GM20431 (cell line): ENCODE measurements at regions not wholly inside any gene's neighbourhood (a gene's known extent, or its start where the extent isn't known, plus 50 kb on each side); places are given as distances from the start of the nearest gene placed in this dataset.

ENCODE experiments used
- in situ Hi-C: fragments of 300-500 bp; cut with MseI, MboI; formaldehyde crosslinking; loops from one replicate; pipeline ENCODE4 v1.15.0; 2020; ENCODE audit warnings: low sequenced_read_pairs; ENCODE audit not compliant: unreplicated experiment

GRCh38 chr4:24666316-24666715 lies 82.0 kb upstream of the DHX15 start:
- in situ Hi-C loops: no loop called here

- in situ Hi-C loops: no loop called here
Measured at GRCh38 chr4:24666816-24667477, 82.6 kb upstream of the DHX15 start.

- in situ Hi-C loops: no loop called here
Measured at GRCh38 chr4:24668956-24669355, 84.6 kb upstream of the DHX15 start.

DNA sequence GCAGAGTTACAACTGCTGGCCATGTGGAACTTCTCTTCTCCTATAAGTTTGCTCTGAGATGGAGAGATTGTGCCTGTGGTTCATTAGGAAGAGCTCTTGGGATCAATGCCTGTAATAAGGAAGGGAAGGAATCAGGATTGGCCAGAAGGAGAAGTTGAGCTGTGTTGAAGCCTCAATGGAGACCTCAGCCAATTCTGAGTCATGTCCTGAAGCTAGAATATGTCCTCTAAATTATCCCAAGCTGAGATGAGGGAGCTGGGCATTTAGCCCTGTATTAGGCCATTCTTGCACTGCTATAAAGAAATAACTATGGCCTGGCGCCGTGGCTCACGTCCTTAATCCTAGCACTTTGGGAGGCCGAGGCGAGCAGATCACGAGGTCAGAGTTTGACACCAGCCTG lies 85.4 kb upstream of the DHX15 start:
- in situ Hi-C loops: no loop called here

DNA sequence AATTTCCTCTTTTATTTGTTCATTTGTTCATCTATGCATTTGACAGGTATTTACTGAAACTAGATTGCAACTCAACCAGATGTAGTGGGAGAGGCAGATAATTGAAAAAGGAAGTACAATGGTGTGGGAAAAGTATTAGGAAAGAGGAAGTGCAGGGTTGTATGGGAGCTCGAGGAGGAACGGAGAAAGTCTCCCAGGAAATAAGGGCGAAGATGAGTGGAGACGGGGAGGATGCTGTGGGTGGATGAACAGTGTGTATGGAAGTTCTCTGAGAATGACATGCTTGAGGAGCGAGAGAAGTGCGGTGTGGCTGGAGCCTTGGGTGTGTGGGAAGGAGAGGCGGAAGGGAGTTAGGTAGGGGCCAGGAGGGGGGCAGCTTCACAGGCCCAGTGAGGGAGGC lies 87.5 kb upstream of the DHX15 start:
- in situ Hi-C loops: no loop called here

GRCh38 chr4:24672880-24673279 lies 88.5 kb upstream of the DHX15 start:
- in situ Hi-C loops: no loop called here

- in situ Hi-C loops: no loop called here
Measured at GRCh38 chr4:24674279-24674678, 89.9 kb upstream of the DHX15 start.

GRCh38 chr4:24675721-24676389 lies 91.5 kb upstream of the DHX15 start:
- in situ Hi-C loops: no loop called here

DNA sequence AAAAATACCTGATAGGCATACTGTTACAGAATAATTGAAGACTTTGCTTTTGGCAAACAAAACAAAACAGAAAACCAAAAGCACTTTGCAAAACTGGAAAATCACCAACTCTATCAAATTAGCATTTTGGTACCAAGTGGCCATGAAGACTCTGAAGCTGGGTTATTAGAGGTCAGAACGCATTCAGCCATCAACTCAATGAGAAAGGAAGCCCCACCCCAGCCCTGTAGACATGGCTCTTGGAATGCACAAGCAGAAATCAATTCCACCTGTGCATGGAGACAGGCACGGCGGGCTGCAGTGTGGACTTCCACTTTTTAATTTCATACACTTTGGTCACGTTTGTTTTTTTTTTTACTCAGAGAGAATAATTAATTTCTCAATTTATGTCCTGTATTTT lies 93.6 kb upstream of the DHX15 start:
- in situ Hi-C loops: no loop called here

DNA sequence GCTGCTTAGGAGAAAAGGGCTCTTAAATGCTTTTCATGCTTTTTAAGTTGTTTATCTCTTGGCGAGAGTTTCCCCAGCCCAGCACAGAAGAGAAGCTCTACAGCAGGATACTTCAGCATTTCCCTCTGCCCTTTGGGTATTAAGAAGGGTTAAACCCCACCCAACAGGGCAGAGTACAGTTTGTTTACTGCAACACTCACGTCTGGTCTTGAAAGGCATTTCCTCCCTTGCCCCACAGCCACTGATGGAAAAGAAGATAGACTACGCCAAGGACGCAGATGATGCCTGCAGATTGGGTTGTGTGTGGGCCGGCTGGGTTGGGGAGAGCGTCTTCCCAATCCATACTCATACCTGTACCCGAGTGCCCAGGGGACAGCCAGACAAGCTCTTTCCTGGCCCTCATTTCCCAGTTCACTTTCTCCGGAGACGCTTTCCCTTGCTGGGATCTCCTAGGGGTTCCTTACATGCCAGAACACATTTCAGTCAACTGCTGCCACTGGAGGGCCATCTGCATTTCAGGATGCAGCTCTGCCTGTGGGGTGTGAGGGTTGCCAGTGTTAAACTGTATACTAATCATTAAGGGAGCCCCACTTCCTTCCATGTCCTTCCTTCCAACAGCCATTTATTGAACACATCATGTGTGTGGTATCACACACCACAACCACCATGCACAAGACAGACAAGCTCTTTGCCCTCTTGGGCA lies 96.5 kb upstream of the DHX15 start:
- in situ Hi-C loops: no loop called here

DNA sequence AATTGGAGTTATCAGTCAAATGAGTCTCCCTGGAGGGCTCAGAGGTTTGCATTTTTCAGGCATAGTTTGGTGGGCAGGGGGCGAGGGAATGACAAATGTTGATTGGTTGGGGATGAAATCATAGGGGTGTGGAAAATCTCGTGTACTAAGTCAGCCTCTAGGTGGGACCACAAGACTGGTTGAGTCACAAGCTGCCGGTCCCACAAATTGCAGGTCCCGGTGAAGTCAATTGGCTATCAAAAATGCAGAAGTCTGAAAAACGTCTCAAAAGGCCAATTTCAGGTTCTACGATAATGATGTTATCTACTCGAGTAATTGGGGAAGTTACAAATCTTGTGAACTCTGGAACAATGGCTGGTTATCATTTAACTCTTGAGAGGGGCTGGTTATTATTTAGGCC lies 98.8 kb upstream of the DHX15 start:
- in situ Hi-C loops: no loop called here

DNA sequence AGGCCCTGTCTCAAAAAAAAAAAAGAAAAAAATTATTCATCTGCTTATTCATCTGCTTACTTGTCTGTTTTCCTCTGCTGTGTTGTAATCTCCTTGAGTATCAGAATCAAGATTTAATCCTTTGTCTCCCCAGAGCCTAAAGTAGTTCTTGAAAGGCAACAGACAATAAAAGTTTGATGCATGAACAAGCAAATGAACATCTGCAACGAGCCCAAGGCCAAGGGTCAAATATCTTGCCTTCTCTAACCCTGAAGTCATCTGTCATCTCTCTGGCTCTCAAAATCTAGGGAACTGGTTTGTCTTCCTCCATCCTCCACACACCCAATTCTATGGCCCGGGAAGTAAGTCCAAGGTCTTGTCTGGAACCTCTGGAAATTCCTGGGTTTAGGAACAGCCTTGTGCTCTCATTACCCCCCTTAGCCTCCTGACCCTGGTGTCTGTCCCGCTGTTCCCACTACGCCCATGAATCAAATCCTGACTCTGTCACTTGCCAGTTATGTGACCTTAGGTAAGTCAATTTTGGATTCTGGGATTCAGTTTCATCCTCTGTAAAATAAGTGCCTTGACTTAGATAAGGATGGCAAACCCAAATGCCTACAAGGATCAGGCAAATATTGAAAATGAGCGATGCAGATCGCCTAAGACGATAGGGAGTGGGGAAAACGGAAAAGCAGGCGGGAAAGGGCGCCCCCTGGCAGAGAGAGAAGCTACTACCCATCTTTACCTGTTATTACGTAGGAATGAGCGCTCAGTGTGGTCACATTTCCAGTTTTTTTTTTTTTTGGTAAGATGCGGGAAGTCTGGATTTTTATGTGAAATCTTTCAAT lies 102.7 kb upstream of the DHX15 start:
- in situ Hi-C loops: no loop called here

DNA sequence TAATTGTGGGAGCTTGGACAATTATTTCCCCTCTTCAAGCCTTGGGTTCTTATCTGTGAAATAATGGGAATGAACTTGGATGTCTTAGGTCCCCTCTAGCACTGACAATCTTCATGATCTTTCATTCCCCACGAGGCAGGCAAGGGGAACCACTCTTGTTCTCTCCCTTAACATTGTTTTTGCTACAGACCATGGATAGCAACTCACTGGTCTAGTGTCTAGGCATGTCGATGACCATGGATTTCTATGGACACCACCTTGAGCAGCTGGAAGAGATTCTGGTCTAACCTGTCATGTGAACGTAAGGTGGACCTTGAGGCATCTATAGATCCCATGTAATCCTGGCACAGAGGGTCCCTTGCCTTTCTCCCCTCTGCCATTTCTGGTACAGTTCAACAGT lies 104.1 kb upstream of the DHX15 start:
- in situ Hi-C loops: no loop called here

- in situ Hi-C loops: no loop called here
Measured at GRCh38 chr4:24689212-24689611, 104.9 kb upstream of the DHX15 start.

- in situ Hi-C loops: loop anchor here (10.0 kb wide), 1 partner anchor 206 kb away; no protein-coding TSS in a partner anchor
Measured at GRCh38 chr4:24690436-24690835, 104.9 kb upstream of the SOD3 start.

- in situ Hi-C loops: loop anchor here (10.0 kb wide), 1 partner anchor 209 kb away; no protein-coding TSS in a partner anchor
Measured at GRCh38 chr4:24693636-24694035, 101.7 kb upstream of the SOD3 start.

GRCh38 chr4:24700118-24700517 lies 95.3 kb upstream of the SOD3 start:
- in situ Hi-C loops: no loop called here

- in situ Hi-C loops: no loop called here
Measured at GRCh38 chr4:24701683-24702082, 93.7 kb upstream of the SOD3 start.

GRCh38 chr4:24702281-24702680 lies 93.1 kb upstream of the SOD3 start:
- in situ Hi-C loops: no loop called here

DNA sequence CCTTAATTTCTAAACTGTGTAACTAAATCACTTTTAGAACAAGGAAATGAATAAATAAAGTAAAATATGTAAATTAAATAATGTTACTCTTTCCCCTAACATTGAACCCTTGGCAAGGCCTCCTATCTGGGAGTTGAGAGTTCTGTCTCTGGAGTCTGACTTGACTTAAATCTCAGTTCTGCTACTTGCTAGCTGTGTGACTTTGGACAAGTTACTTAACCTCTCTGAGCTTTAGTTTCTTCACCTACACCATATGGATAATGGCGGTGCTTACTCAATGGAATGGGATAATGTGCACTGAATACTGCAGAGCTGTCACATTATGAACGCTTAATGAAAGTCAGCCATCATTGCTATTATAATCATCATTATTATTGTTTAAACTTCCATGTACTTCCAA lies 92.1 kb upstream of the SOD3 start:
- in situ Hi-C loops: no loop called here
